ENCODE measurements at regions not wholly inside any gene's neighbourhood (a gene's known extent, or its start where the extent isn't known, plus 50 kb on each side); places are given as distances from the start of the nearest gene placed in this dataset.
"Not testable (repeated sequence)": the region's sequence is repeated elsewhere in the genome, so short reads cannot be mapped to it uniquely, and the experiment has no call there.

- intact Hi-C loops (cut with DNase I; ENCODE audit: low total_unique reads), result no loop called here
- H3K36me3 ChIP-seq (ENCODE audit: low read depth, missing control alignments), result no peaks in the 10 kb centered on the region
- H3K4me1 ChIP-seq, result no peaks in the 10 kb centered on the region
- 78 to 85% methylated on average over 9 of the region's 9 CpGs for WGBS, 2 donors
- H3K9me3 ChIP-seq, result no peaks in the 10 kb centered on the region
- no peak for DNase-seq
- H3K4me3 ChIP-seq, result no peak overlapping the region
- no peaks in the 10 kb centered on the region for H3K27me3 ChIP-seq
- TF ChIP-seq CTCF (IDR thresholded peaks at IDR 0.05) (no peak), POLR2A (IDR thresholded peaks at IDR 0.05) (no peak)
- H3K27ac ChIP-seq, result no peak overlapping the region
Observed at GRCh38 chr7:65453341-65454030, 79.8 kb downstream of the ZNF92 start.

GRCh38 chr7:65454469-65454868 is 80.8 kb downstream of the ZNF92 start:
- H3K36me3 ChIP-seq (ENCODE audit: low read depth, missing control alignments), result no peaks in the 10 kb centered on the region
- no peak overlapping the region for H3K4me3 ChIP-seq
- DNase-seq, result no peak
- TF ChIP-seq CTCF (IDR thresholded peaks at IDR 0.05) (no peak), POLR2A (IDR thresholded peaks at IDR 0.05) (no peak)
- no peak overlapping the region for H3K27ac ChIP-seq
- H3K9me3 ChIP-seq, result no peaks in the 10 kb centered on the region
- intact Hi-C loops (cut with DNase I; ENCODE audit: low total_unique reads), result no loop called here
- no peaks in the 10 kb centered on the region for H3K4me1 ChIP-seq
- H3K27me3 ChIP-seq, result no peaks in the 10 kb centered on the region

- H3K4me1 ChIP-seq; intact Hi-C loops (cut with DNase I; ENCODE audit: low total_unique reads); H3K27ac ChIP-seq; H3K9me3 ChIP-seq; H3K4me3 ChIP-seq; H3K36me3 ChIP-seq (ENCODE audit: low read depth, missing control alignments); H3K27me3 ChIP-seq; DNase-seq: not testable (repeated sequence)
- WGBS, 2 donors, result 68 to 75% methylated on average over 4 of the region's 4 CpGs
Observed at GRCh38 chr7:65455050-65455449, 81.4 kb downstream of the ZNF92 start.

- intact Hi-C loops (cut with DNase I; ENCODE audit: low total_unique reads), result no loop called here
- WGBS, 2 donors, result 91 to 92% methylated on average over 5 of the region's 5 CpGs
Observed at GRCh38 chr7:65457705-65458104, 84.0 kb downstream of the ZNF92 start.

GRCh38 chr7:65459438-65459837 is 85.8 kb downstream of the ZNF92 start:
- no peaks in the 10 kb centered on the region for H3K36me3 ChIP-seq (ENCODE audit: low read depth, missing control alignments)
- no peak overlapping the region for H3K4me3 ChIP-seq
- intact Hi-C loops (cut with DNase I; ENCODE audit: low total_unique reads), result no loop called here
- H3K9me3 ChIP-seq, result no peaks in the 10 kb centered on the region
- no peaks in the 10 kb centered on the region for H3K4me1 ChIP-seq
- DNase-seq, result no peak
- 36 to 37% methylated on average over 4 of the region's 4 CpGs for WGBS, 2 donors
- no peaks in the 10 kb centered on the region for H3K27me3 ChIP-seq
- TF ChIP-seq CTCF (IDR thresholded peaks at IDR 0.05), result no peak
- no peak for TF ChIP-seq POLR2A (IDR thresholded peaks at IDR 0.05)
- no peak overlapping the region for H3K27ac ChIP-seq

More at GRCh38 chr7:65457705-65458104, 84.0 kb downstream of the ZNF92 start:
- TF ChIP-seq CTCF (IDR thresholded peaks at IDR 0.05) (no peak), POLR2A (IDR thresholded peaks at IDR 0.05) (no peak)
- no peaks in the 10 kb centered on the region for H3K4me1 ChIP-seq
- no peaks in the 10 kb centered on the region for H3K36me3 ChIP-seq (ENCODE audit: low read depth, missing control alignments)
- DNase-seq, result no peak
- no peaks in the 10 kb centered on the region for H3K9me3 ChIP-seq
- H3K27ac ChIP-seq, result no peak overlapping the region
- no peaks in the 10 kb centered on the region for H3K27me3 ChIP-seq
- no peak overlapping the region for H3K4me3 ChIP-seq
